Kidney epithelial cell (primary cell): ENCODE measurements at regions not wholly inside any gene's neighbourhood (a gene's known extent, or its start where the extent isn't known, plus 50 kb on each side); places are given as distances from the start of the nearest gene placed in this dataset.
"Not testable (repeated sequence)": the region's sequence is repeated elsewhere in the genome, so short reads cannot be mapped to it uniquely, and the experiment has no call there.

Source experiments
- DNase-seq: peaks from one replicate; pipeline ENCODE4 v3.0.0-alpha.2; 2010; ENCODE audit warnings: low read depth
- H3K27me3 ChIP-seq: 2 replicates; pipeline ENCODE4 v1.6.0; 2011; ENCODE audit warnings: low read length; ENCODE audit not compliant: control insufficient read depth, insufficient read depth
- H3K36me3 ChIP-seq: 2 replicates; pipeline ENCODE4 v1.5.1; 2011; ENCODE audit warnings: low read length; ENCODE audit not compliant: control insufficient read depth, insufficient read depth
- H3K4me3 ChIP-seq: 2 replicates; pipeline ENCODE4 v1.5.1; 2011; ENCODE audit warnings: low read depth, mild to moderate bottlenecking, control low read depth, low read length
- CTCF ChIP-seq: IDR thresholded peaks from 2 replicates; pipeline ENCODE4 v1.5.1; 2011; ENCODE audit warnings: mild to moderate bottlenecking, moderate library complexity, low read length, control low read depth, inconsistent platforms; ENCODE audit not compliant: insufficient read depth, poor library complexity, severe bottlenecking

GRCh38 chr5:138685193-138685745 is 68.0 kb upstream of the CTNNA1 start:
- TF ChIP-seq CTCF: no peak
- Histone ChIP-seq H3K4me3 (no peak overlapping the region), H3K36me3 (no peaks in the 10 kb centered on the region), H3K27me3 (no peaks in the 10 kb centered on the region)
- DNase-seq: no peak

GRCh38 chr5:138682462-138682861 is 70.8 kb upstream of the CTNNA1 start:
- H3K27me3 ChIP-seq, DNase-seq, H3K36me3 ChIP-seq, H3K4me3 ChIP-seq: not testable (repeated sequence)

- H3K4me3 ChIP-seq, H3K36me3 ChIP-seq, DNase-seq, H3K27me3 ChIP-seq: not testable (repeated sequence)
Measured at GRCh38 chr5:138678826-138679225, 74.4 kb upstream of the CTNNA1 start.

- no peak for TF ChIP-seq CTCF
- Histone ChIP-seq H3K27me3 (peaks cover 2% of the 10 kb centered on the region), H3K36me3 (no peaks in the 10 kb centered on the region), H3K4me3 (no peak overlapping the region)
- no peak for DNase-seq
Measured at GRCh38 chr5:138677782-138678181, 75.4 kb upstream of the CTNNA1 start.

- peaks cover 2% of the 10 kb centered on the region for H3K27me3 ChIP-seq
- TF ChIP-seq CTCF: no peak
- H3K36me3 ChIP-seq: no peaks in the 10 kb centered on the region
- H3K4me3 ChIP-seq: no peak overlapping the region
- no peak for DNase-seq
Measured at GRCh38 chr5:138676556-138677193, 76.5 kb upstream of the CTNNA1 start.

GRCh38 chr5:138676002-138676401 is 77.2 kb upstream of the CTNNA1 start:
- DNase-seq: no peak
- Histone ChIP-seq H3K4me3 (no peak overlapping the region), H3K36me3 (no peaks in the 10 kb centered on the region), H3K27me3 (peaks cover 2% of the 10 kb centered on the region)
- TF ChIP-seq CTCF: no peak
